IPS DF 4.7 (cell line): ENCODE measurements at regions not wholly inside any gene's neighbourhood (a gene's known extent, or its start where the extent isn't known, plus 50 kb on each side); places are given as distances from the start of the nearest gene placed in this dataset.

Experiments
- DNase-seq: peaks from one replicate; pipeline ENCODE4 v3.0.0-alpha.2; 2013; ENCODE audit warnings: low spot score; ENCODE audit errors: extremely low read depth

- DNase-seq = no peak
These were observed 165.3 kb downstream of the LTN1 start for GRCh38 chr21:28827422-28827821.

- no peak for DNase-seq
These were observed 166.1 kb downstream of the LTN1 start for GRCh38 chr21:28826569-28826968.

GRCh38 chr21:28826021-28826420 is 166.7 kb downstream of the LTN1 start:
- no peak for DNase-seq

- DNase-seq = no peak
These were observed 169.2 kb downstream of the LTN1 start for GRCh38 chr21:28823429-28823828.

- DNase-seq = no peak
These were observed 170.0 kb downstream of the LTN1 start for GRCh38 chr21:28822486-28823335.

- DNase-seq = no peak
These were observed 170.6 kb downstream of the LTN1 start for GRCh38 chr21:28822123-28822399.

- no peak for DNase-seq
These were observed 171.2 kb downstream of the LTN1 start for GRCh38 chr21:28821276-28822122.

- no peak for DNase-seq
These were observed 173.9 kb downstream of the LTN1 start for GRCh38 chr21:28818663-28819278.

- no peak for DNase-seq
These were observed 174.8 kb downstream of the LTN1 start for GRCh38 chr21:28817871-28818270.

- DNase-seq = no peak
These were observed 180.8 kb downstream of the LTN1 start for GRCh38 chr21:28811860-28812259.

- DNase-seq = no peak
These were observed 181.7 kb downstream of the LTN1 start for GRCh38 chr21:28810826-28811524.

- no peak for DNase-seq
These were observed 186.8 kb downstream of the LTN1 start for GRCh38 chr21:28805885-28806284.

- DNase-seq = no peak
These were observed 188.5 kb downstream of the LTN1 start for GRCh38 chr21:28804089-28804670.

GRCh38 chr21:28801906-28802305 is 190.8 kb downstream of the LTN1 start:
- no peak for DNase-seq

- DNase-seq = no peak
These were observed 192.8 kb downstream of the LTN1 start for GRCh38 chr21:28799926-28800325.

- DNase-seq = no peak
These were observed 193.9 kb downstream of the LTN1 start for GRCh38 chr21:28798798-28799197.

GRCh38 chr21:28795251-28795650 is 197.4 kb downstream of the LTN1 start:
- no peak for DNase-seq

GRCh38 chr21:28794371-28794851 is 198.3 kb downstream of the LTN1 start:
- DNase-seq = no peak

- DNase-seq = peak; percentile 3
These were observed 199.6 kb downstream of the LTN1 start for GRCh38 chr21:28793043-28793442.

- DNase-seq = no peak
These were observed 200.9 kb downstream of the LTN1 start for GRCh38 chr21:28791595-28792282.

GRCh38 chr21:28790335-28790734 is 202.3 kb downstream of the LTN1 start:
- DNase-seq = no peak
